HG02678 (cell line): ENCODE measurements at regions not wholly inside any gene's neighbourhood (a gene's known extent, or its start where the extent isn't known, plus 50 kb on each side); places are given as distances from the start of the nearest gene placed in this dataset.
"Not testable (repeated sequence)": the region's sequence is repeated elsewhere in the genome, so short reads cannot be mapped to it uniquely, and the experiment has no call there.

Experiments
- ATAC-seq: cut with Tn5 transposase; IDR thresholded peaks from one replicate; pipeline ENCODE4 v1.9.1; 2021; ENCODE audit warnings: mild to moderate bottlenecking, moderate library complexity; ENCODE audit not compliant: unreplicated experiment

DNA sequence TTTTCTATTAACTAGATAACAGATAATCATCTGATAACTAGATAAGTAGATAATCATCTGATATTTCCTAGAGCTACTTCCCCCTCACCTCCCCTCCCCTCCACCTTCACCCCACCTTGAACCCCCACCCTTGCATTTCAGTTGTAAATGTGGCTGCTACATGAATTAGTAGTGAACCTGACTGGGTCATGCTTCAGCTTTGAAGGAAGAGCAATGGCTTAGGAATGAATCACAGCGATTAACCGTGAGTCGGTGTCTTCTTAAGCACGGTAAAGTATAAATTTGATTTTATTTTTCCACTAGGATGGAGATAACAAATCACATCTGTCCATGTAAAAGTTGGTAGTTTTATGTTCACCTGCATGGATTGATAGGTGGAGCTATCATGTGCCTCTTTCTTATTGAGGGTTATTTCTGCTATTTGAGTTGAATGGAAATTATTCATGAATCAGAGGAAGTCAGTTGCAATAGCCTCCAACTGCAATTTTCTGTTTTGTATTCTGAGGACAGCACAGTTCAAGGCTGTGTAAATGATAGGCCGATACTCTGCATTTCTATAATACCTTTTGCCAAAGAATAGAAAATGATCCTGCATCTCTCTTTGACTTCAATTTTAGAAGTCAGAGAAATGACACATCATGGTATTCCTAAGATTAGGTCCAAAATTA lies 235.0 kb downstream of the PTGER3 start:
- no peak for ATAC-seq

GRCh38 chr1:70818401-70818800 lies 229.2 kb downstream of the PTGER3 start:
- ATAC-seq: no peak

GRCh38 chr1:70819231-70819630 lies 228.4 kb downstream of the PTGER3 start:
- ATAC-seq: no peak

- no peak for ATAC-seq
Observed at GRCh38 chr1:70819785-70820184, 227.8 kb downstream of the PTGER3 start.

DNA sequence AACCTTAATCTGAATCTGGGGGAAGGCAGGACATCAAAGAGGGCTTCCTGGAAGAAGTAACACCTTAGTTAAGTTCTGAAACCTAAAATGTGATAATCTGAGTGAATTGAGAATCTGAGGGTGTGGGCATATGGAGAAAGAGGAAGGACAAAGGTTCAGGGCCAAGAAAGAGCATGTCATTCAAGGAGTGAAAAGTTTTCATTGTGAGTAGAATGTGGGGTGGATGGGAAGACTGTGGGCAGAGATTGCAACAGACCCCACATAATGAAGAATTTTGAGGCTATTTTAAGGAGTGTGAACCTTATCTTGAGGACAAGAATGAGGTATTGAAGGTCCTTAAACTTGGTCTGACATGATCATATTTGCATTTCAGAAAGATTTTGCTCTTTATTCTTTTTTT lies 227.2 kb downstream of the PTGER3 start:
- ATAC-seq: no peak

DNA sequence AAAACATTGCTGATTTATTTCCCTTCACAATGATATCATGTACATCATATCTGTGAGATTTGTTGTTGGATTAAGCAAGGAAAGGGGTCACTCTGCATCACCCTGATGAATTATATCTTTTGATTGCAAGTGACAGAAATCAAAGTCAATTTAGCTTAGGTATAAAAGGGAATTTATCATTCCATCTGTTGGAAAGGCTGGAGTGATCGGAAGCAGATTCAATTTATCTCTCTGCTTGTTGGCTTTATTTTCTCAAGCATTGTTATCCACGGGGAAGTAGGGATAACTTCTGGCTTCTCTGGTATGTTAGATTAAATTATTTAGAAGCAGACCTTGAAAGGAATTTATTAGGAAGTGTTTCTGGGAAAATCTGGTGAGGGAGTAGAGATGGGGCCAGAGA lies 226.6 kb downstream of the PTGER3 start:
- ATAC-seq: no peak

DNA sequence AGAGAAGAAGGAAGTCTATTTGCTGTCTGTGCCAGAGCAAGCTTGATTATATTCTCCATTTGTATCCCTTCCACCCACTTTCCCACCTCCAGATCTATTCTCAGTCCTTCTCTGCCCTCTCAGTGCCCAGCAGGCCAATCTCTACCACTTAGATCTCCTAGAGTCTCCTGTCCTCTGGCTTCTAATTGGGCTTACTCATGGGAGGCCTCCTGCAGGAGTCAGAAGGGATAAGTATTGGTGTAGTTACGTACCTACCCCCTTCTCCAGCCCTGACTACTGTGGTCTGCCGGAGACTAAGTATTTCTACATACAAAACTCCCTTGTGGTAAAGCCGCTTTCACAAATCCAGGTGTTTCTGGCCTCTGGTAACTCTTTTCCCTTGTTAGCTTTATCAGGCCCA lies 221.2 kb downstream of the PTGER3 start:
- ATAC-seq: no peak

DNA sequence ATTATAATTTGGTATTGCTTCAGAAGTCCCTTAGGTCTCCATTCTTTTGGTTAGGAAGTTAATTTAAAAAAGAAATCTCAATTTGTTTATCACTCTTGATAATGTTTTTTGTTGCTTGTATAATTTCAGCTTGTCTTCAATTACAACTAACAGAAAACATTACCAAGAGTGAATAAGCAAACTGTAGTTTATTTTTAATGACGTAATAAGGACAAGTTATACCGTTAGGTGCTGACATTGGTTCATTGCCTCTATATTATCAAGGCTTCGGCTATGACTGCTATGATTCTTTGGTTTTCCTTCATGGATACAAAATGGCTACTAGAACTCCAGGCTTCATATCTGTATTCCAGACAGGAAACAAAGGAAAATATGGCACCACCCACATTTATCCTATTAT lies 220.6 kb downstream of the PTGER3 start:
- ATAC-seq: no peak

DNA sequence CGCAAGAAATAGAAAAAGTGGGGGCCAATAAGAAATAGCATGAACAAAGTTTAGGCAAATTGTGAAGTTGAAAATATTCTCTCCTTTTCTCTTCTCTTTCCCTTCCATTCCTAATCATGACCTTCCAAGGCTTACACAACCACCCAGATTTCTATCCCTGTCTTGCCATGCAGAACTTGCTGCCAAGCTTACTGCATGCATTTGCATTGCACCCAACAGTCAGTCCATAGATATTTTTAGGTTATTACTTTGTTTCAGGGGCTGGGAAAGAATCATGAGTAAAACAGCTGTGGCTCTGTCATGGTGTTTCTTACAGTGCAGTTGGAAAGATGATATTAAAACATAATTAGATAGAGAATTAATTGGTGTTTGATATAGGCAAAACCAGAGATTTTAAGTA lies 219.4 kb downstream of the PTGER3 start:
- ATAC-seq: no peak

GRCh38 chr1:70834365-70834764 lies 213.3 kb downstream of the PTGER3 start:
- ATAC-seq: not testable (repeated sequence)

- no peak for ATAC-seq
Observed at GRCh38 chr1:70836456-70836855, 211.2 kb downstream of the PTGER3 start.

DNA sequence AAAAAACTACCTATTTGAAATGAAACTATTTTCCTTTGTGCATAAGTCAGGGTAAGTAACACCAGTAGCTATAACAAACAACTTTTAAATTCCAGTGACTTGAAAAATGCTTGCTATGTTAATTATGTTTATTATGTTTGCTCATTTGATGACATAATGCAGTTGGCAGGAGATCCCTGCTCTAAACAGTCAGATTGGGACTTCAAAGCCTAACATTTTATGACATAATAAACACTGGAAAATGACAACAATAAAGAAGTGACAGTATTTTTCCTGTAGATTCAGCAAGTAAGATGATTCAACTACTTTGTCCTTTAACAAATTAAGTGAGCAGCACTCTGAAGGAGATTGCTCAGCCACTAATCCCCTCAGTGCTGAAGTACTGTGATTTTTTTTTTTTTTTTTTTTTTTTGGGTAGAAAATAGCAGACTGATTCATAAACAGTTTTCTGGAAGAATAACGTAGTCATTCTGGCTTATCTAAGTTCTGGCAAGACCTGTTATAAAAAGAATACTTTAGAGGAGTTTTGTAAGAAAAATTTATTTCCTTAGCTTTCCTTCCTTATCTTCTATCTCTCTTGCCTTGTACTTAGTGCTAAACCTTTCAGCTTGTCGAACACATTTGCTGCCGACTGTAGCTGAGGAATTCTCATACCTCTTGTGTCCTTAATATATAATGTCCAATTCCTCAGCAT lies 207.2 kb downstream of the PTGER3 start:
- no peak for ATAC-seq

- ATAC-seq: no peak
Observed at GRCh38 chr1:70842562-70842961, 205.1 kb downstream of the PTGER3 start.

- ATAC-seq: no peak
Observed at GRCh38 chr1:70843452-70843851, 204.2 kb downstream of the PTGER3 start.

DNA sequence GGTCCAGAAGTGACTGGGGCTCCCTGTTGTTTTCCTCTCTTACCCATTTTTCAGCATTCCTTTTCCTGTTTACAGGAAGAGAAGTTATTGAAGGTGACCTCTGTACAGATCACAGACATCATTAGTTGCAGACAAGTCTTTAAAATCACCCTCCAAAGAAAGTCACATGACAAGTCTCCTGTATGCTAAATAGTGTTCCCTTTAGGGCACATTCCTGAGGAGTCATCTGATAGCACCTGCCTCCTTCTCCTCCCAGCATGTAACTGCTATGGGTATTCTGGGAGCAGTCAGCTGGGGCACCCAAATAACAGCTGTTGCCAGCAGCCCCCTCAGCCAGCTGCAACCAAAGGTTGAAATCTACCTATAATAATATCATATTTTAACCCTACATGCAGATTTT lies 200.6 kb downstream of the PTGER3 start:
- ATAC-seq: no peak

DNA sequence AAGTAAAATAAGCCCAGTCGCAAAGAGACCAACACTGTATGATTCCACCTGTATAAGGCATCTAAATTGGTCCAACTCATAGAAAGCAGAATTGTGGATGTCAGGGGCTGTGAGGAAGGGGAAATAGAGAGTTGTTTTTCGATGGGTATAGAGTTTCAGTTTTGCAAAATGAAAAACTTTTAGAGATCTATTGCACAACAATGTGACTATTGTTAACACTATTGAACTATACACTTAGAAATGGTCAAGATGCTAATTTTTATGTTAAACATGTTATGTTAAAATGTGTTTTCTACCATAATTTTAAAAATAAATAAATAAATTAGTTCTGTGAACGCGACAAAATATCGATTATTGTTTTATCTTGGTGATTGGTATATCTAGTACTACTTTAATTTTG lies 192.4 kb downstream of the PTGER3 start:
- no peak for ATAC-seq

DNA sequence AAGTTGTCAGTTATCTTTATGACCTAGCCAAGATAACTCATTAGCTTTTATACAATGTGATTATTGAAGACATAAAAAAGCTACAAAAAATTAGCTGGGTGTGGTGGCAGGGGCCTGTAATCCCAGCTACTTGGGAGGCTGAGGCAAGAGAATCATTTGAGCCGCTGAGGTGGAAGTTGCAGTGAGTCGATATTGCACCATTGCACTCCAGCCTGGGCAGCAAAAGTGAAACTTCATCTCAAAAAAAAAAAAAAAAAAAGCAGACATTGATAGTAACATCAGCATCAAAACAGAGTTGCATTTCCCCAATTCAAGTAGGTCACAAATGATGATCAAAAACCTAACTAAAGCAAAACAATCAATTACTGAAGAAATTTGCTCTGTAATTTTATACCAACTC lies 191.4 kb downstream of the PTGER3 start:
- ATAC-seq: no peak

GRCh38 chr1:70863239-70863638 lies 184.4 kb downstream of the PTGER3 start:
- no peak for ATAC-seq

DNA sequence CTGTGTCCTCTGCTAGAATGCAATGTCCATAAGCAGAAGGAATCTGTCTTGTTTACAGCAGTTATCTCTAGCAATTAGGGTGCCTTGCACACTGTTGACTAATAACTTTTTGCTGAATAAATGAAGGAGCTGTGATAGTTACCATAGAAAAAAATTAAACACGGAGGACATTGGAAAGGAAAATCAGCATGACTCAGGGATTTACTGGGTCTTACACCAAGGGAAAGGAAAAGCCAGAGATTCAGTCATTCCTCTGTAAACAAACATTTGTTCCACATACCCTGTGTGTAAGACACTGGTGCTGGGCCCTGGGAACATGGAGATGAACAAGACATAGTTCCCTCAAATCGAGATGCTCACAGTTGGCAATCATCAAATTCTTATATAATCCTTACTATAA lies 183.3 kb downstream of the PTGER3 start:
- no peak for ATAC-seq

- no peak for ATAC-seq
Observed at GRCh38 chr1:70866542-70867264, 180.9 kb downstream of the PTGER3 start.

- ATAC-seq: no peak
Observed at GRCh38 chr1:70871790-70872189, 175.8 kb downstream of the PTGER3 start.

- no peak for ATAC-seq
Observed at GRCh38 chr1:70874063-70874462, 173.6 kb downstream of the PTGER3 start.
